BE2C (cell line): ENCODE measurements at regions not wholly inside any gene's neighbourhood (a gene's known extent, or its start where the extent isn't known, plus 50 kb on each side); places are given as distances from the start of the nearest gene placed in this dataset.

Experiments used
- DNase-seq: peaks from one replicate; pipeline ENCODE4 v3.0.0-alpha.2; 2020
- H3K27me3 ChIP-seq: fragments of 250-450 bp; sonication (Bioruptor Pico); 2 replicates; pipeline ENCODE4 v1.5.1; 2020; ENCODE audit warnings: mild to moderate bottlenecking
- H3K36me3 ChIP-seq: fragments of 250-450 bp; sonication (Bioruptor Pico); 2 replicates; pipeline ENCODE4 v1.5.1; 2020; ENCODE audit warnings: mild to moderate bottlenecking
- H3K4me1 ChIP-seq: fragments of 250-450 bp; sonication (Bioruptor Pico); 2 replicates; pipeline ENCODE4 v1.5.1; 2020
- H3K4me3 ChIP-seq: 2 replicates; pipeline ENCODE4 v1.5.1; 2011; ENCODE audit warnings: low read depth, low read length
- H3K9me3 ChIP-seq: fragments of 250-450 bp; sonication (Bioruptor Pico); 2 replicates; pipeline ENCODE4 v1.5.1; 2020
- TF ChIP-seq, protein P1 (sequence below): IDR thresholded peaks from 2 replicates; pipeline ENCODE4 v1.5.1; 2012; ENCODE audit warnings: mild to moderate bottlenecking, low read depth, low read length

DNA sequence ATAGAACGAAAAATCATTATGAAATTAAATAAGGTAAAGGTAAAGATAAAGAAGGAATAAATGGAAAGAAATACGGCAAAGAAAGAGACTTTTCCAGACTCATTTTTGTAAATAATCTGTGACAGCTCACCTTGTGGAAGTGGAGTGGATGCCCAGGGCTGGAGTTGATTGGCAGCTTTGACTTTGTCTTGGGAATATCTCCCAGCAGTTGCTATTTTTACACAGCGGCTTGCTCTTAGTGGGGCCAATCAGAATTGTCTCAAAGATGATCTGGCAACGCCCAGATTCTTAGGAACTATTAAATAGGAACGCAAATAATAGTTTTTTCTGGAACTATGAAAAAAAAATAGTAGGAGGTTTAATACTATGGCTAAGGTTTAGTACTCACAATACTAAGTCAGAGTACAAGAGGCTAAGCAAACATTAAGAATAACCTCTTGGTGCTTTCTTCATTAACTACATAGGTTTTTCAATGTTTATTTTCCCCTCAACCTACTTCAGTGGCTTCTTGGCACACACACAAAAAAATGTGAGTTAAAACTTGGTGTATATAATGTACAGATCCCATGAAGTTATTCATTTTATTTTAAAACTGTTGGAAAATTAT is 132.7 kb downstream of the TRAM1L1 start:
- Histone ChIP-seq H3K27me3 (no peaks in the 10 kb centered on the region), H3K9me3 (no peaks in the 10 kb centered on the region), H3K4me3 (no peak overlapping the region), H3K36me3 (no peaks in the 10 kb centered on the region), H3K4me1 (peaks cover 17% of the 10 kb centered on the region)
- DNase-seq: no peak
- TF ChIP-seq, protein P1, sequence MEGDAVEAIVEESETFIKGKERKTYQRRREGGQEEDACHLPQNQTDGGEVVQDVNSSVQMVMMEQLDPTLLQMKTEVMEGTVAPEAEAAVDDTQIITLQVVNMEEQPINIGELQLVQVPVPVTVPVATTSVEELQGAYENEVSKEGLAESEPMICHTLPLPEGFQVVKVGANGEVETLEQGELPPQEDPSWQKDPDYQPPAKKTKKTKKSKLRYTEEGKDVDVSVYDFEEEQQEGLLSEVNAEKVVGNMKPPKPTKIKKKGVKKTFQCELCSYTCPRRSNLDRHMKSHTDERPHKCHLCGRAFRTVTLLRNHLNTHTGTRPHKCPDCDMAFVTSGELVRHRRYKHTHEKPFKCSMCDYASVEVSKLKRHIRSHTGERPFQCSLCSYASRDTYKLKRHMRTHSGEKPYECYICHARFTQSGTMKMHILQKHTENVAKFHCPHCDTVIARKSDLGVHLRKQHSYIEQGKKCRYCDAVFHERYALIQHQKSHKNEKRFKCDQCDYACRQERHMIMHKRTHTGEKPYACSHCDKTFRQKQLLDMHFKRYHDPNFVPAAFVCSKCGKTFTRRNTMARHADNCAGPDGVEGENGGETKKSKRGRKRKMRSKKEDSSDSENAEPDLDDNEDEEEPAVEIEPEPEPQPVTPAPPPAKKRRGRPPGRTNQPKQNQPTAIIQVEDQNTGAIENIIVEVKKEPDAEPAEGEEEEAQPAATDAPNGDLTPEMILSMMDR: no peak

DNA sequence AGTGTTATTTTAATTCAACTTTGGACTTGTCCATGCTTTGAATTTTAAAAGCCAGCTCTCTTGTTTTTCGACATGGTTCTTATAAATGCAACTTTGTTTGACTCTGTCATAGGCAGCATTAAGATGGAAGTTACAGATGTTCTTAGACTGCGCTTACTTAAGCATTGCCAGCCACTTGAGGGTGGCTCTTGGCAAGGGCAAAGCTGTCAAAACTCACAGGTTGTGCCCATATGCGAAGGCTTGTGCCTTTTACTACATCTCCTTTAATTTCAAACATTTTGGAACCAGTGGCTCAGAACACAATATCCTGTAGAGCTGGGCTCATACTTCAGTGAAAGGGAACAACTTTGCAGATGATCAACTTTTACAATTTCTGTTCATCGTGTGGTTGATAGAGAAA is 135.5 kb downstream of the TRAM1L1 start:
- no peaks in the 10 kb centered on the region for H3K9me3 ChIP-seq
- TF ChIP-seq, protein P1: no peak
- H3K27me3 ChIP-seq: no peaks in the 10 kb centered on the region
- peaks cover 13% of the 10 kb centered on the region for H3K4me1 ChIP-seq
- no peak for DNase-seq
- no peaks in the 10 kb centered on the region for H3K36me3 ChIP-seq
- H3K4me3 ChIP-seq: no peak overlapping the region

DNA sequence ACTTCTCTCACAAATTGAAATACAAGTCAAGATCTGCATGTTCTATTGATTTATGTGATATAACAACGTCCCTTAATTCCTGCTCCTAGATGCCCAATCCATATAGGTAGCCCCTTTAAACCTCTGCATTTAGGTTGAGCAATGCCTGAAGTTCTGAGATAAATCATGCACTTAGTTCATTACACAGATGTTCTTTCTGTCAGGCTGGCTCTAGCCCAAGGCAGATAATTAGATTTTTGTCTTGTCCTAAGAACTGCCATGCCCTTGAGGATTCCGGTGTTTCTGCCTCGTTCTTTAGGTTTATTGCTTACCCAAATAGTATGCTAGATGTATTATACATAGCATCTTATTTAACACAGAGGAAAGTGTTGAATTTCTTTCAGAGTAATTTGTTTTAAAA is 143.1 kb downstream of the TRAM1L1 start:
- H3K27me3 ChIP-seq: no peaks in the 10 kb centered on the region
- TF ChIP-seq, protein P1: no peak
- H3K4me1 ChIP-seq: peaks cover 12% of the 10 kb centered on the region
- H3K9me3 ChIP-seq: no peaks in the 10 kb centered on the region
- peak; percentile 70 for DNase-seq
- H3K36me3 ChIP-seq: no peaks in the 10 kb centered on the region; the same call in 1 of the 2 replicates
- H3K4me3 ChIP-seq: no peak overlapping the region

DNA sequence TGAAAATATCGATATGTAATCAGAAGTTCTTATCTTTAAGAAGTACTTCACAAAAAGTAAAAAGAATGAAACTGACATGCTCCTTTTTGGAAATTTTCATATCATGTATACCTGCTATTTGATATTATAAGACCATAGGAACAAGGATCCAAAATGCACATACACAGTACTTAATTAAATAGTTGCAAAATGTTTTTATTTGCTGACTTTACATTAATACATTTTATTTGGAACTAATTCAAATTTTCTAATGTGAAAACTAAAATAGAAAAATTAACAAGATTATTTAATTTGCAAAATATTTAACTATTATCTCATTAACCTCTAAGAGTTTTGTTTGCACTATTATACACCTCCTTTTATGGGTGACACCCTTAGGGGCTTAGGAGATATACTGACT is 155.0 kb downstream of the TRAM1L1 start:
- DNase-seq: no peak
- no peak overlapping the region for H3K4me3 ChIP-seq
- H3K9me3 ChIP-seq: no peaks in the 10 kb centered on the region
- H3K27me3 ChIP-seq: no peaks in the 10 kb centered on the region
- H3K36me3 ChIP-seq: no peaks in the 10 kb centered on the region
- H3K4me1 ChIP-seq: no peaks in the 10 kb centered on the region
- TF ChIP-seq, protein P1: no peak

DNA sequence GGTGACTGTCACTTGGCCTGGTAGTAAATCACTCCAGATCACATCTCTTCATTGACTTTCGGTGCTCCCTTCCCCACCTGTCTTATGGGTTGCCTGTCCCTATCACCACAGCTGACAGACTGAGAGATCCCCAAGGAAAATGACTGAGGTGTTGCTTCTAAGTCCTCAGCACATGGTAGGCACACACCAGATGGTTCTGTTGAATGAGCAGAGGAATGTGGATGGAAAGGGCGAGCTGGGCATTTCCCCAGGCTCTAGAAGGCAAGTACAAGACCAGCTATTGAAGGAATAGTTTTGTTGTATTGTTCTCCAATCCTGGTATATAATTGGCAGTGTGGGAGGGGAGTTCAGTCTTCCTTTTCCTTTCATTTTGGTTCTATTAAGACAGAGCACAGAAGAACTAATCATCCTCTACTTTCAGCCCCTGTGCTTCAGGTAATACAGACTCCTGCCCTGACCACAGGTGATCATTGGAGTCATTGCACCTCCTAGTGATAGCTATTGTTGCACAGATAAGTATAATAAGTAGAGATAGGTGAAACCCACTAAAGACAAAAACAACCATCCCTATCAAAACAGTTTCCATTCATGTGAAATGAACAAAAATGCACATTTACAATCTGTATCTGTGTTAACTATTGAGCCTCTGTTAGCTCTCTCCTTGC is 158.6 kb downstream of the TRAM1L1 start:
- Histone ChIP-seq H3K9me3 (no peaks in the 10 kb centered on the region), H3K27me3 (no peaks in the 10 kb centered on the region), H3K4me3 (no peak overlapping the region), H3K4me1 (no peaks in the 10 kb centered on the region), H3K36me3 (no peaks in the 10 kb centered on the region)
- TF ChIP-seq, protein P1: no peak
- DNase-seq: no peak

DNA sequence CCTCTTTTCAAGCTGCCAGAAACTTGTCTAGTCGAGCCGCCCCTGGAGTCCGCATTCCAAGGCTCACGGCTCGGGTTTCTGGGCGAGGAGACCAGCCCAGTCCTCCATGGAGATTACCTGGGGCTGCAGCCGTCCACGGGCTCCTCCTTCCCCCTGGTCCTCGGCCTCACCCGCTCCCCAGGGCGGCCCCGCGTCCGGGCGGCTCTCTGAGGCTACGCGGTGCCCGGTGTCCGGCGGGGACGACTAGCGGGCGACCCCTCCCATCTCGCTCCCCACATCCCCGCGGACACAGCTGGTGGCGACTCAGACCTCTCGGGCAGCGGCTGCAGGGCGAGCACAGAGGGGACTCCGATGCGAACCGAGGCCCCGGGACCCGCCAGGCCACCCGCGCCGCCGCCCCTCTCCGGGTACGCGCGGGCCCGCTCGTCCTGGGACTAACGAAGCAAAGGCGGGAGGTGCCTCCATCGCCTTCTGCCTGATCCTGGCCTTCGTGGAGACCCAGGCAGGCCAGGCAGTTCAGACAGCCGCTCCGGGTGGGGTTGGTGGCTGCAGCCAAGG is 159.4 kb downstream of the TRAM1L1 start:
- DNase-seq: peak; percentile 13
- H3K4me3 ChIP-seq: peak overlapping the region; percentile 42
- H3K27me3 ChIP-seq: no peaks in the 10 kb centered on the region
- no peaks in the 10 kb centered on the region for H3K36me3 ChIP-seq
- H3K4me1 ChIP-seq: no peaks in the 10 kb centered on the region
- TF ChIP-seq, protein P1: no peak
- H3K9me3 ChIP-seq: no peaks in the 10 kb centered on the region
